HL-60 (cell line): ENCODE measurements at regions not wholly inside any gene's neighbourhood (a gene's known extent, or its start where the extent isn't known, plus 50 kb on each side); places are given as distances from the start of the nearest gene placed in this dataset.

Experiments used
- GABPA ChIP-seq: IDR thresholded peaks from 2 replicates; pipeline ENCODE4 v1.6.1; 2012; ENCODE audit warnings: low read depth
- SPI1 ChIP-seq: IDR thresholded peaks from 2 replicates; pipeline ENCODE4 v1.6.1; 2012; ENCODE audit warnings: low read depth, mild to moderate bottlenecking, borderline replicate concordance
- TF ChIP-seq, protein P1 (sequence below): IDR thresholded peaks from one replicate; pipeline ENCODE4 v1.5.1; 2011; ENCODE audit warnings: low read length, control low read depth, inconsistent platforms; ENCODE audit not compliant: insufficient read depth

DNA sequence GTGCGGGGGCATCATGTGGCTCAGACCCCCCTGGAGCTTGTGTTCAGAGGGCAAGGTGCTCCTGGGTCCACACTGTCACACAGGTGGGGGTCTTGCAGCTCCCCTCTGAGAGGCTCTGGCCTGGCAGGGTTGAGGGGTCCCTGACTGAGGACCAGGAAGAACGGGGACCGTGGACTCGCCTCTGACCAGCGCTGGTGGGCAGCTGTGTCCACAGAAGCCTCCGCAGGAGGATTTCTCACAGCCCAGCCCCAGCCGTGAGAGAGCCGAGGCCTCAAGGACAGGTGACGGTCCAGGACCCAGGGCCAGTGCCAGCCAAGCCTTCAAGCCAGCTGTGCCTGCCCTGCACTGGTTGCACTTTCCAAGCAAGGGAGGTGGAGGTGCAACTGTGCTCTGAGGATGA is 63.5 kb upstream of the TTC34 start:
- TF ChIP-seq, protein P1, sequence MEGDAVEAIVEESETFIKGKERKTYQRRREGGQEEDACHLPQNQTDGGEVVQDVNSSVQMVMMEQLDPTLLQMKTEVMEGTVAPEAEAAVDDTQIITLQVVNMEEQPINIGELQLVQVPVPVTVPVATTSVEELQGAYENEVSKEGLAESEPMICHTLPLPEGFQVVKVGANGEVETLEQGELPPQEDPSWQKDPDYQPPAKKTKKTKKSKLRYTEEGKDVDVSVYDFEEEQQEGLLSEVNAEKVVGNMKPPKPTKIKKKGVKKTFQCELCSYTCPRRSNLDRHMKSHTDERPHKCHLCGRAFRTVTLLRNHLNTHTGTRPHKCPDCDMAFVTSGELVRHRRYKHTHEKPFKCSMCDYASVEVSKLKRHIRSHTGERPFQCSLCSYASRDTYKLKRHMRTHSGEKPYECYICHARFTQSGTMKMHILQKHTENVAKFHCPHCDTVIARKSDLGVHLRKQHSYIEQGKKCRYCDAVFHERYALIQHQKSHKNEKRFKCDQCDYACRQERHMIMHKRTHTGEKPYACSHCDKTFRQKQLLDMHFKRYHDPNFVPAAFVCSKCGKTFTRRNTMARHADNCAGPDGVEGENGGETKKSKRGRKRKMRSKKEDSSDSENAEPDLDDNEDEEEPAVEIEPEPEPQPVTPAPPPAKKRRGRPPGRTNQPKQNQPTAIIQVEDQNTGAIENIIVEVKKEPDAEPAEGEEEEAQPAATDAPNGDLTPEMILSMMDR = no peak
- TF ChIP-seq GABPA = no peak
- no peak for TF ChIP-seq SPI1
